ENCODE measurements at regions not wholly inside any gene's neighbourhood (a gene's known extent, or its start where the extent isn't known, plus 50 kb on each side); places are given as distances from the start of the nearest gene placed in this dataset.
"Not testable (repeated sequence)": the region's sequence is repeated elsewhere in the genome, so short reads cannot be mapped to it uniquely, and the experiment has no call there.

GRCh38 chr9:31335529-31336234 is 1048.8 kb upstream of the ACO1 start:
- DNase-seq, result no peak

GRCh38 chr9:31336386-31336785 is 1048.1 kb upstream of the ACO1 start:
- no peak for DNase-seq

- no peak for DNase-seq
These were observed 1047.6 kb upstream of the ACO1 start for GRCh38 chr9:31336841-31337240.

DNA sequence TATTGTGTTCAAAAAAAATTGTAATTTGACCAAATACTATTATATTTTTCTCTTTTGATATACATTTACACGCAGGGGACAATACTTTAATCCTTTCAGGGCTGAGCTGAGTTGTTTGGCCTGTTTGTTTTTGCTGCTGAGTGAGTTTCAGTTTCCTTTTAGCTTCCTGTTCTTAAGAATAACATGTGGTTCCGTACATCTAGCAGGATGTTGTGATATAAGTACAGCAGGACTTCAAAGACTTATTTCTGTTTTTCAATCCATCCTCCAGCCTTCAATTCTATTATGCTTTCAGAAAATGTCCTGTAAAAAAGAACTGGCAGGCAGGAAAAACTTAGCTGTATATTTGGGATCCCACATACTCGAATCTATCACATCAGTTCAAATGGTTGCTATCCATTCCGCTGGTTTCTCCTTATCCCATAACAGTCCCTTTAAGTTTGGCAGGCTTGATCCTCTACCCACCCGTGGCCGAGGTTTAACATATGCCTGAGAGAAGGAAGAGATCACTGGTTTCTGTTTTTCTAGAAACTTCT is 1037.3 kb upstream of the ACO1 start:
- no peak for DNase-seq

DNA sequence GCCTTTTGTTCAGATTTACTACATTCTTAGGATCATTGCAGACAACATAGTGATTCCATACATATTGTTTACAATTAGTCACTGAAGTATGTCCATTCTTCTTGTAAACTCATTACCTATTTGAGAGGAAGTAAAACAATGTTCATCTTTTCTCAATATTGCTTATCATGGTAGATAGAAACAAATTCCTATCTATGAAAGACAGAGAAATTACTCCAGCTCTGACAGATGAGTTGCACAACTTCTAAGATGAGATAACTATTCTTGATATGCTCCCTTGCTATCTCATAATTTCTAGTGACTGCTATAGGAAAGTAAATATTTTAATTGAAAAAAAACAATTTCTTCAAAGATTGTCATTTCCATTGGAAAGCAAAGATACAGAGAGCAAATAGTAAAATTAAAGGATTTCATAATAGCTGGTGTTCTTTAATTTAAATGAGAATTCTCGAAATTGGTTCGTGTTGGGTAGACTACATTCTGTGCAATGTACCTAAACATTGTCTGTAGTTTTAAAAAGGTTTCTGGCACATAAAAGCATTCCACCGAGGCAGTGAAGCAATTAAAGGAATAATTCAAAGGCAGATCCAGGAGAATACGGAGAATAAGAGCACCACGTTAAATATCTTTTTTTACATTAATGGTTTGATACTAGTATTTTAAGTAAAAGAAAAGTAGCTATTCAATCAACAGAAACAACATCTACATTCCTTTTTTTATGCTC is 1029.1 kb upstream of the ACO1 start:
- DNase-seq, result no peak

DNA sequence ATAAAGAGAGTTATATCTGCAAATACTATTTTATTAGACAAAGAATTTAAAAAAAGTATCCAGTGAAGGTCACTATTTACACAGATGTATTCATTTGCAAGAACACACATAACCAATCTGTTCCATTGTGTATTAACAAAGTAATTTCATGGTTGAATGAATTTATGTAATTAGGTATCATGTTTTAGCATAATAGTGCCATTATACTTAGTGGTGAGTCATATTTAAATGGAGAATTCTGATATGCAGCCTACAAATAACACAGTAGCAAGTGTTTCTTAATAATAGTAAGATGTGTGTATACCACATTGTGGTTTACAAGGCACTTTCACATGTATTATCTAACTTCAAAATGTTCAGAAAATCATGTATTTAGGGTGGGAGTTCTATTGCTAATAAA is 1028.5 kb upstream of the ACO1 start:
- no peak for DNase-seq

DNA sequence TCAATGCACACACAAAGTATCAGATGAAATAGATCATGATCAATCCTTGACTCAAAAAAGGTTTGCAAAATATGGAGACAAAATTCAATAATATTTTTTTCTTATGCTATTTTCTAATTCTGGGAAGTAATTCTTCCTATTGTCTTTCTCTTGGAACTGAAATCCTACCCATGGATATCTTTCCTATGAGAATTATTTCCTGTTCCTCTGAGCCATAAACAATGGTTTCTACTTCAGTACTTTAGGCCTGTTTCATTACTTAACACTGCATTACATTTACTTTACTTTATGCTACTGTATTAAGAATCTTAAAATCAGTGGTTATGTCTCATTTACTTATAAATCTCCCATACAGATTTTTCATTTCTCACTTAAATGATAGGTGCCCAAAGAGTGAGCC is 1025.4 kb upstream of the ACO1 start:
- DNase-seq, result no peak

- DNase-seq, result no peak
These were observed 1020.3 kb upstream of the ACO1 start for GRCh38 chr9:31364171-31364570.

DNA sequence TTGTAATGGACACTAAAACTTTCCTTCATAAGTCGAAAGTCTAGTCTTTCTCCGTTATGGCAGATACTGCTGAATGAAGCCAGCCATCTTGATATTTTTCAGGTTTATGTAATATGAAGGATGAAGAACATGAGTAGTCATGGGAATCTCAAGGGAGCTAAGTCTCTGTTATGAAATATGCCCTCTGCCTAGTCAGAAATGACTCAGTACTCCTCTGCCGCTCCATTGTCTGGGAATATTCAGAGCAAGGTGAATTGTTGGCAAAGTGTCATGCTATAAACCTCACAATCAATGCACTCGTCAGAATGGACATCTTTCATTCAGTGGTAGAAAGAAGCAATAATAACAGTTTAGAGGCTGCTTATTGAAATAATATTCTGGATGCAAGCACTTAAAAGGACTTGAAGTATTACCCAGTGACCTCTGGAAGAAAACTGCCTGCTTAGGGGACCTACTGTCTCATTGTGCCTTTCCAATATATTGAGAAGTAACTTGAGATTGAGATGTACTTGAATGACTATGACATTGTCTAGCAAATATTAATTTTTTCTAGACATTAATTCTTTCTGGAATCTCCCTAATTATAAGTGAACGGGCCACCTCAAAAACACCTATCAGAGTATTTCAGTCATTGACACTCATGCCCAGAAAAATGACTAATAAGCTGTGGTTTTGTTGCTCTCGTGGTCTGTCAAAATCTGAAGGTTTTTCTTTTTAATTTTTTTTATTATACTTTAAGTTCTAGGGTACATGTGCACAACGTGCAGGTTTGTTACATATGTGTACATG is 1011.5 kb upstream of the ACO1 start:
- no peak for DNase-seq

- no peak for DNase-seq
These were observed 1007.1 kb upstream of the ACO1 start for GRCh38 chr9:31377358-31377757.

- DNase-seq, result no peak
These were observed 995.8 kb upstream of the ACO1 start for GRCh38 chr9:31388660-31389059.

DNA sequence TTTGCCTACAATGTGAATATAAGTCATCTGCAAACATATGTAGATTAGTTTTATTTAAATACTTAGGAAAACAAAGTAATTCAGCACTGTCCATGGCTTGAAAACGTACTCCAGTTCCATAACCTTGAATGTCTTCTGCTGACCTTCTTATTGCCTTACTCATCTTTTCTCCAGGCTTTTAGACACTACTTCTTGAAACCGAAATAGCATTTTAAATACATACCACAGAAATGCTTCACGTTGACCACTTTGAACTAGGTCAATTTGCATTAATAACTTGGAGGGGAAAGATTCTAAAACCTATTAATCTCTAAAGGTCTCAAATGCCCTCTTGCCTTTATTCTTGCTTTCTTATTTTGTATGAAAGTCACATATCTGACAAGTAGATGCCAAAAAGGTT is 995.4 kb upstream of the ACO1 start:
- no peak for DNase-seq

DNA sequence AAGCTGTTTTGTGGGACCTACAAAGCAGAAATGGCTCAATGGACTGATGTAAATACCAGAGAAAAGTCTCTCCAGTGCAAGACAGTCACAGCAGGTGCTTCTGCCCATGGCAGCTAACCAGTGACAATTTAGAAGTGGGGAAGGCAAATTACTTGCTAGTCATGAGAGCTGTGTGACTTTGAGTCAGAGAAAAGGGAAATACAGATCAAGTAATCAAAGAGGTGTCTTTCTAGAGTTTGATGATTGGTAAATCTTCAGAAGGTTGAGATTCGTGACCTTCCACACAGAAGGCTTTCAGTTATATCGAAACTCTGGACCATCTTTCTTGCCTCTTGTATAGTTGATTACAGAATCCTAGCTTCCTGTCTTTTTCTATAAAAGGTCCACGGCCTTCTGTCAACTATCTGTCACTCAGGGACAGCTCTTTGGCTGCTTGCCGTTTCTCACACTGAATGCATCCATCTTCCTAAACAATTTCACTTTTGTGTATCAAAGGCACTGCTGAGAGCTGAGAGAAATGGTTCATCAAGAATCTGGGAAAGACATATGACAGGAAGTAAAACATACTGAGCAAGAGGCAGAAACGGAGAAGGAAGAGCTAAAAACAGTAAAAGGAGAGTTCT is 993.9 kb upstream of the ACO1 start:
- DNase-seq, result no peak

GRCh38 chr9:31393240-31393639 is 991.2 kb upstream of the ACO1 start:
- DNase-seq, result no peak

- DNase-seq, result no peak
These were observed 990.4 kb upstream of the ACO1 start for GRCh38 chr9:31394015-31394473.

- DNase-seq, result no peak
These were observed 972.4 kb upstream of the ACO1 start for GRCh38 chr9:31412081-31412480.

- no peak for DNase-seq
These were observed 969.3 kb upstream of the ACO1 start for GRCh38 chr9:31415164-31415563.

GRCh38 chr9:31418419-31418818 is 966.0 kb upstream of the ACO1 start:
- DNase-seq, result no peak

DNA sequence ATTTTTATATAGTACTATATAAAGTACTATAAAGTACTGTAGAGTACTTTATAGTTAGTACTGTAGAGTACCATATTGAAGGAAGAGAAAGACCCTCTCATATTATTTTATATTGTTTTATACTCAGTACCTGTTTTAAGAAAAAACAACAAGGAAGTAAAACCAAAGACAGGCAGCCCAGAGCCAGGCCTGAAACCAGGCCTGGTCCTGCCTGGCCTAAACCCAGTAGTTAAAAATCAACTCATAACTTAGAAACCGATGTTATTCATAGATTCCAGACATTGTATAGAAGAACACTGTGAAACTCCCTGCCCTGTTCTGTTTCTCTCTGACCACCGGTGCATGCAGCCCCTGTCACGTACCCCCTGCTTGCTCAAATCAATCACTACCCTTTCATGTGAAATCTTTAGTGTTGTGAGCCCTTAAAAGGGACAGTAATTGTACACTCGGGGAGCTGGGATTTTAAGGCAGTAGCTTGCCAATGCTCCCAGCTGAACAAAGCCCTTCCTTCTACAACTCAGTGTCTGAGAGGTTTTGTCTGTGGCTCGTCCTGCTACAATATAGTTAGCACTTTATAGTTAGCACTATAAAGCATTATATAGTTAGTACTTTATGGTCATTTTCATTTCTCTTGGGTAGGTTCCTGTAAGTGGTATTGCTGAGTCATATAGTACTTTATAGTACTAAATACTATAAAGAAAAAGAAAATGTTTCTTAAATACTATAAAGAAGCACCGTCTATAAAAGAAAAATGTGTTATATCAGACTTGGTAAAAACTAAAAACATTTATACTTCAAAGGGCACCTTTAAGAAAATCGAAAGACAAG is 940.6 kb upstream of the ACO1 start:
- not testable (repeated sequence) for DNase-seq

DNA sequence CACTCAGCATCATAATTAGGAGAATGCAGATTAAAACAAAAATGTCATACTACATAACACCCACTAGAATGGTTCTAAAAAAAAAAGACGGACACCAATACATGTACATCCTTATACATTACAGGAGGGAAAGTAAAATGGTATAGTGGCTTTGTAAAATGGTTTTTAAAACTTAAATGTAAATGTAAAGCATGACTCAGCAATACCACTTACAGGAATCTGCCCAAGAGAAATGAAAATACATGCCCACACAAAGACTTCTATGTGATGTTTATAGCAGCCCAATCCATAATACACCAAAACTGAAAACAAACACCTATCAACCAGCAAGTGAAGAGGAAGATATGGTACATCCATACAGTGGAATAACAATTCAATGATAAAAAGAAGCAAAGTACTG is 939.1 kb upstream of the ACO1 start:
- DNase-seq, result no peak

GRCh38 chr9:31445960-31446359 is 938.5 kb upstream of the ACO1 start:
- DNase-seq, result no peak

GRCh38 chr9:31467075-31467474 is 917.4 kb upstream of the ACO1 start:
- DNase-seq, result no peak

All from SIG-M5 (cell line).